GM18519 (cell line): ENCODE measurements at regions not wholly inside any gene's neighbourhood (a gene's known extent, or its start where the extent isn't known, plus 50 kb on each side); places are given as distances from the start of the nearest gene placed in this dataset.

Experiments
- ATAC-seq: cut with Tn5 transposase; IDR thresholded peaks from one replicate; pipeline ENCODE4 v1.9.1; 2021; ENCODE audit warnings: mild to moderate bottlenecking, moderate library complexity; ENCODE audit not compliant: unreplicated experiment, low FRiP score

GRCh38 chr5:8363138-8363537, 494.2 kb downstream of the MTRR start:
- ATAC-seq: no peak

DNA sequence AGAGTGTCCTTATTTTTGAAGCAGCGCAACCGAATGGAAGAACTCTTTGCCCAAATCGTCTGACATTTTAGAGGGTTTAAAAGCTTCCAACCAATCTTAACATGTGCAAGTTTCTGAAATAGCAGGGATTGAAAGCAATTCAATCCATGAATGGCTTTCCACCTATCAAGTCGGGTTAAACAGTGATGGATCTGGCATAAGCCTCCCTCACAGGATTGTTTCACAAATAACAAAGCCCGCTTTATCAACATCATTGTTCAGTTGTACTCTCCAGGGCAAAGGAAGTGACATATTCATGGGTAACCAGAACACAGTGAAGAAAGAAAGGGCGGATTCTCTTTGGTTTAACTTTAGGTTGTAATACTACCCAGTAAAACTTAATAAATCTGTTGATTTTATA, 497.3 kb downstream of the MTRR start:
- ATAC-seq: no peak

DNA sequence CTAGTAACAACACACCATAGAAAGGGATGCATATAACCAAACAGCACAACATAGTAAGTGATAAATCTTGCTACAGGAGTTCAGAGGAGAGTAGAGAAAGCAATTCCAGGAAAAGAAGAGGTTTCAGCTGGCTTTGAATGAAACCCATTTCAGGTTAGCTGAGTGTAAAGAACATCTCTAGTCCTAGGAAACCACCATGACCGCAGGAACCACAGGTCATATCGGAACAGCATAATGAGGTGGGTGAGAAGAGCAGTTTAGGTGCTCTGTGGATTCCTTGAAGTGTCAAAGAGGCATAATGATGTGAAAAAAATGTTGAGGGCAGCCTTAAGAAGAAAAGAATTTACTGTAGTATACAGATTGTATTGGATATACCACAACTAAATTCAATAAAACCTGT, 507.5 kb downstream of the MTRR start:
- ATAC-seq: no peak

DNA sequence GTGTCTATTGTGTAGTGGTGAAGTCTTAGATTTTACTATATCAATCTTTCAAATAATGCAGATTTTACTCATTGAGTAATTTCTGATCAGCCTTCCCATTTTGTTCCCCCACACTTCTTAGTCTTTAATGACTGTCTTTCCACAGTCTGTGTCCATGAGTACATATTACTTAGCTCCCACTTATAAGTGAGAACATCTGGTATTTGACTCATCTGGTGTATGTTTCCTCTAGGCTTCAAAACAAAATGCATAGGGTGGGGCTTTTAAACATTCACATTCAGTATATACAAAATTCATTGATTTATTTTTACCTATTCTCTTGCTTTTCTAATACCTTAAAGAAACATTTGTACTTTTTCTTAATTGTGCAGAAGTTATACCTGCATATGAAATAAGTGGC, 513.0 kb downstream of the MTRR start:
- ATAC-seq: no peak

DNA sequence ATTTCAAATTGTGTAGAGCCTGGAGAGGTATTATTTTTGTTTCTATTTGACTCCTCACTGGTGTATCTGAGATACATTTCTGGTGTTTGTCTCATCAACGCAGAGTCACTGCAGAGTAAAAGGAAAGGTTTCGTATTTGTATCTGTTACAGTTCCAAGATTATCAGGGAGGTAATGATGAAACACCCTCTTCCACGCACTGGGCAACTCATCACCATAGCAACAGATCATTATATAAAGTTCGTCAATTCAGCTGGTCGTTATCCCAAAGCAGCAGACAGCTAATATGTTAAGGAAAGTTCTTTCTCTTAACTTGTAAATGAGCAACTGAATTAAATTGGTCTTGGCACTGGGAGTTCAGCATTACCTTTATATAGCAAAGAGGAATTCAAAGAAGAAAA, 513.5 kb downstream of the MTRR start:
- ATAC-seq: no peak

DNA sequence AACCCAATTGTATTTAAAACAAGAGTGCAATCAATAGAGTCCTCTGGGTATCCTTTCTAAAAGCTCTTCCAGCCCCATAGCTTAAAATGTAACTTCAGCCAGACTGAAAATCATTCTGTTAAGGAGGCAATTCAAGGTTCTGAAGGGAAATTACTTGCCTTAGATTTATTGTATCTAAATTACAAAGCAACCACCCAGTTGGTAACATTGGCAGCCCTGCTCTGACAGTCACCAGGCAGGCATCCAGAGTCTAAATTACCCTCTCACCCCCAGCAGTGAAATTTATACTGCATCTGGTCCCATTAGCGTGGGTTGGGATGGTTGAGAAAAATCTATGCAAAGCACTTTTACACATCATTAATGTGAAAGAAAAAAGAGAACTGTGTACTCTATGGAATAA, 514.7 kb downstream of the MTRR start:
- no peak for ATAC-seq

DNA sequence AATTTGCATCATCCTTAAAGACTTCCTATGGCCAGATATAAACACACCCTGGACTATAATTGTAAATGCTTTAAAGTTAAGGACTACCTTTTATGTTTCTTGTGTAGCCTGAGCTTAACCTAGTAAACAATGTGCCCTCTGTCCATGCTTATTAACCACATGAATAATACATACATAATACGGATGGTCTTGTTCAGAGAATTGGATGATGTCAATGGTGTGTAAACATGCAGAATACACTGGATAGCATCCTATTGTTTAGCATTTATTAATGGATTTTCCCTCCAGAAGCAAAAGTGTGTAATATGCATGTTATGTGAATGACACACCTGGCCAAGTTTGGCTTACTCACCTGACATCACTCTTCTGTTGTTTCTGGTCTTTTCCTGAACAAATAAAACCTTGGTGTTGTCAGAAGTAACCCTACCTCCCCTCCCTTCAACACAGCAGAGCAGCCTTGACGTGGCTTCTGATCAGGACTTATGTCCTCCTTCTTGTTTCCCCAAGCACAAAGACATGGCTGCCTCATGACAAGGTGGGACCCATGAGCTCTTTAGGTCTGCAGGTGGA, 517.9 kb downstream of the MTRR start:
- no peak for ATAC-seq

DNA sequence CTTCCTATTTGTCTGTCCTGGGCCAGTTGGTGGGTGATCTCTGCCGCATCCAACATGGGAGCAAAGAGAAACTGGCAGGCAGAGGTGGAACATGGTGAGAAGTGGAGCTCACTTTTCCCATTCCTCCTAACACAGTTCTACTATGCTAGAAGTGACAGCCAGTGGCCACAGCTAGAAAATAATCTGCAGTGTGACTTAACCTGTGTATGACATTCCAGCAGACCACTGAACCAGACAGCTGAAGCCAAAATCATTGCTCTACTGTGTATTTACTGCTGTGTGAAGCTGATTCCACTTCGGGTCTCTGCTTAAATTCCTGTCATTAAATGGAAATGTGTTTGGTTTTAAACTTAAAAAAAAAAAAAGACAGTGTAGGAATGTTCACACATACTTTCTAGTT, 523.0 kb downstream of the MTRR start:
- no peak for ATAC-seq

DNA sequence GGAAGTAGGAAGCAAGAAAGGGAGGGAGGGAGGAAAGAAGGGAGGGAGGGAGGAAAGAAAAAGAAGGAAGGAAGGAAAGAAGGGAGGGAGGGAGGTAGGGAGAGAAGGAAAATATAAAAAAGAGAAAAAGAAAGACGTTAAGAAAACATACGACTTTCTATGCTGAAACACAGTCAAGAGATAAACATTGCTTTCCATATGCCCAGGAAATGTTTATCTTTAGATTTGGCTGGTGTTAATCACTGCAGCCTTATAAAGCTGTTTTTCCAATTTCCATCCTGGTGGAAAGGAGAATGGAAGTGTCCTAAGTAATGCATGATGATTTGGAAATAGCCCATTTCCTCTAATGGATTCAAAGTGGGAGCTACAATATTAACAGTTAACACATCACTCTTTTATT, 524.3 kb downstream of the MTRR start:
- ATAC-seq: no peak

- no peak for ATAC-seq
Observed at GRCh38 chr5:8394965-8395364, 526.0 kb downstream of the MTRR start.

DNA sequence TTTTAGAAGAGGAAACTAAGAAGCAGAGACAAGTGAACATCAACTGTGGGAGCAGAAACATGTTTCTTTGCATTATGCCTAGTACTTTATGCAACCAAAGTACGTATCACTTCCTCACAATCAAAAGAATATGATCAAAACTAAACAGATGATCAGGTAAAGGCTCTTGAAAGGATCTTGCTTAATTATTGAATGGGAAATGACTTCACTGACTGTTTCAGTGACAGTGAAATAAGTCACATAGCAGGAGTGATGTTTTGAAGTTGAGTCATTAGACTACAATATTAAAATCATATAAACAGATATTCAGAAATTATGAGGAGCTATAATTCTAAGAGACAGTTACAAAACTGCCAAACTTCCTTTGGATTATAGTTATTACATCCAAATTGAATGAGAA, 527.3 kb downstream of the MTRR start:
- no peak for ATAC-seq

- no peak for ATAC-seq
Observed at GRCh38 chr5:8396756-8397155, 527.8 kb downstream of the MTRR start.

DNA sequence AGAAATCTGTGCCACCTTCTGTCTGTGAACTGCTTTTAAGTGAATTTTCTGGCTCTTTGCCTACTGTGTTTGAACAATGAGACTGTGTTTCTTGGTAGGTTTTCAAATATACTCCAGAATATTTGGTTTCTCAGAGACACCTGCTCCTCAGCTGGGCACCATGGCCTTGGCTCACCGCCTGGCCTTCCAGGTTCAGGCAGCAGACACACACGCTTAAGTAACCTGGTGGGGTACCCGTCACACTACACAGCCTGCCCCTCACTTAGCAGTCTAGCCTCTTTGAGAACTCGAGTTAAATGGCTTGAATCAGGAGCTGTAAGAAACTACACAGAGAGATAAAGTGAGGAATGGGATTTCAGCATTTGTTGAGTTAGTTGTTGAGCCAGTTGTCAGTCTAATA, 530.5 kb downstream of the MTRR start:
- no peak for ATAC-seq

GRCh38 chr5:8408258-8408657, 539.3 kb downstream of the MTRR start:
- no peak for ATAC-seq

DNA sequence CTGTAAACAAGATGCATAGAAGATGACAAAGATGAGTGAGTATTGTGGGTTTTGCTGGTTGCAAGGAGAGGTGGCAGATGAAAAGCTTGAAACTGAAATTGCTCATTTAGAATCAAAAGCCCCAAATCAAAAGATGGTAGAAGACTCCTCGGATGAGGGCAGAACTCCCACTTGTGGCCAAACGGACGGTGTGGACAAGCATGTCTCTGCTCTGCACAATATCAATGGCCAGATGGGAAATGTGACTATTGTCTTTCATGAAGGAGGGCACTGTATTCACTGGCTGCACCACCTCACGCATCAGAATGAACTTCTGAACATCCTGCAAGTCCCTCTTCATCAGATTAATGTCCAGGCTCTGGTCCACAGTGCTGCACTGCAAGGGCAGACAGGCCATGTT, 541.7 kb downstream of the MTRR start:
- ATAC-seq: no peak

GRCh38 chr5:8413975-8414374, 545.0 kb downstream of the MTRR start:
- no peak for ATAC-seq

- no peak for ATAC-seq
Observed at GRCh38 chr5:8417316-8418048, 548.5 kb downstream of the MTRR start.

- no peak for ATAC-seq
Observed at GRCh38 chr5:8418049-8418426, 549.1 kb downstream of the MTRR start.

- no peak for ATAC-seq
Observed at GRCh38 chr5:8429778-8430758, 561.1 kb downstream of the MTRR start.

DNA sequence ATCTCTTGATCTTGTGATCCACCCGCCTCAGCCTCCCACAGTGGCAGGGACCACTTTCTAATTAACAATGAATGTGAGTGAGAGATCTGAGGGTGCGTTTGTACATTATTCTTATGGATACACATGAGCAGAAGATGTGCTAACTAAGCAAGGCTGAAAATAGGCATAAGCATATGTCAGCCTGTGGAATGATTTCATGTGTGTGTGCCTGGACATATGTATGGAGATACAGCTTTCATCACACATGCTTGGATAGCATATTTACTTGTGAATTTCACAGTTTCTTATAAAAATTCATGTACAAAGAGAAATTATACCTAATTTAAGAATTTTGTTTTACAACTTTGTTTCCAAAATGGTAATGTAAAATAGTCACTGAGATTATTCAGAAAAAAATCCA, 565.6 kb downstream of the MTRR start:
- ATAC-seq: no peak

DNA sequence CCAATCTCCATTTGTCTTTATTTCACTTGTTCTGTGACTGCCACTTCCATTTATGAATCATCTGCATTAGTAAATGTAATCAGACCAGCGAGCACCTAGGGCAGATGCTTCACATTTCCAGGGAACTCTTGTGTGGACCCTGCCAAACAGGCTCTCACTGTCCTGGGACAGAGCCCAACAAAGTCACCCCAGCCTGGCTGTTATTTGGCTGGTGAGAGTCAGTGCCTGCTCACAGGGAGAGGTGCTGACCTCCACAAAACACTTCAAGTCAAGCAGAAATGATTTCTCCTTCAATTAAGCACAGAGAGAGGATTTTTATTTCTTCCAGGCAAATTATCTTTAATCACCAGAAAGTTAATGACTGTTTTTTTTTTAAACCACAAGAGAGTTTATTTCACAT, 568.0 kb downstream of the MTRR start:
- no peak for ATAC-seq

DNA sequence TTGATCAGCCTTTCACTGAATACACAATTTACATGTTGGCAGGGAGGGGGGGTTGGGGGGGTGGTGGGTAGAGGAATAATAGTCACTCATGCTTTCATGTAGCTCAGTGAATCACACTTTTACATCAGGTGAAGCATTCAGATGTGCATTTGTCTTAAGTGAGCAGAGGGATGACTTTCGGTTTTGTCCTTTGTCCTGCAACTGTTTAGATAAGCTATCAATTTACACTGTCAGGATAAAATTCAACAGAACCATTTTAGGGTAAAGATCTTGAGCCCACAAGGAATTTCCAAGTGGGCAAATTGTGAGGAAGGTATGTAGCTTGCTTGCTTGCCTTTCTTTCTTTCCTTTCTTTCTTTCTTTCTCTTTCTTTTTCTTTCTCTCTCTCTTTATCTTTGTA, 576.2 kb downstream of the MTRR start:
- no peak for ATAC-seq
